22Rv1 (cell line): ENCODE measurements at regions not wholly inside any gene's neighbourhood (a gene's known extent, or its start where the extent isn't known, plus 50 kb on each side); places are given as distances from the start of the nearest gene placed in this dataset.

ENCODE experiments used
- ZFX ChIP-seq: fragments of 450-650 bp; IDR thresholded peaks from 2 replicates; pipeline ENCODE4 v1.6.1; 2017; ENCODE audit warnings: antibody characterized with exemption, borderline replicate concordance
- TF ChIP-seq, protein P1 (sequence below): fragments of 450-650 bp; IDR thresholded peaks from 2 replicates; pipeline ENCODE4 v1.5.1; 2017; ENCODE audit warnings: mild to moderate bottlenecking

DNA sequence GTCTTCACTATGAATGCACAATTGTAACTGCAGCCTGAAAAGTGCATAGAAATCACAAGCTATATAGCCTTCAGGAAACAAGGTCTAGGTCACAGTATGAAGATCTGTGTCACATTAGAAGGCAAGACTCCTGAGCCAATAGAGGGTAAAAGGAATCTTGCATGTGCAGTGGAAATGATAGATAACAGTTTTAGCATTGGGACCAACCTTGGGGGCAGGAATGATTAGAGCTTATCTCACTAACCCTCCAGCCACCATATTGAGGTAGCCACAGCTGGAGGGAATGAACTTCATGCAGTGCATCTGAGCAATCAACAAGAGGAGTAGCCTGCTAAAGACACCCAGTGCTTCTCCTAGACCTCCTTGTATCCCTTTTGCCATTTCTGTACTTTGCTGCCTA is 390.1 kb downstream of the LTN1 start:
- TF ChIP-seq, protein P1, sequence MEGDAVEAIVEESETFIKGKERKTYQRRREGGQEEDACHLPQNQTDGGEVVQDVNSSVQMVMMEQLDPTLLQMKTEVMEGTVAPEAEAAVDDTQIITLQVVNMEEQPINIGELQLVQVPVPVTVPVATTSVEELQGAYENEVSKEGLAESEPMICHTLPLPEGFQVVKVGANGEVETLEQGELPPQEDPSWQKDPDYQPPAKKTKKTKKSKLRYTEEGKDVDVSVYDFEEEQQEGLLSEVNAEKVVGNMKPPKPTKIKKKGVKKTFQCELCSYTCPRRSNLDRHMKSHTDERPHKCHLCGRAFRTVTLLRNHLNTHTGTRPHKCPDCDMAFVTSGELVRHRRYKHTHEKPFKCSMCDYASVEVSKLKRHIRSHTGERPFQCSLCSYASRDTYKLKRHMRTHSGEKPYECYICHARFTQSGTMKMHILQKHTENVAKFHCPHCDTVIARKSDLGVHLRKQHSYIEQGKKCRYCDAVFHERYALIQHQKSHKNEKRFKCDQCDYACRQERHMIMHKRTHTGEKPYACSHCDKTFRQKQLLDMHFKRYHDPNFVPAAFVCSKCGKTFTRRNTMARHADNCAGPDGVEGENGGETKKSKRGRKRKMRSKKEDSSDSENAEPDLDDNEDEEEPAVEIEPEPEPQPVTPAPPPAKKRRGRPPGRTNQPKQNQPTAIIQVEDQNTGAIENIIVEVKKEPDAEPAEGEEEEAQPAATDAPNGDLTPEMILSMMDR = no peak
- TF ChIP-seq ZFX = no peak
